ENCODE measurements at regions not wholly inside any gene's neighbourhood (a gene's known extent, or its start where the extent isn't known, plus 50 kb on each side); places are given as distances from the start of the nearest gene placed in this dataset.

DNA sequence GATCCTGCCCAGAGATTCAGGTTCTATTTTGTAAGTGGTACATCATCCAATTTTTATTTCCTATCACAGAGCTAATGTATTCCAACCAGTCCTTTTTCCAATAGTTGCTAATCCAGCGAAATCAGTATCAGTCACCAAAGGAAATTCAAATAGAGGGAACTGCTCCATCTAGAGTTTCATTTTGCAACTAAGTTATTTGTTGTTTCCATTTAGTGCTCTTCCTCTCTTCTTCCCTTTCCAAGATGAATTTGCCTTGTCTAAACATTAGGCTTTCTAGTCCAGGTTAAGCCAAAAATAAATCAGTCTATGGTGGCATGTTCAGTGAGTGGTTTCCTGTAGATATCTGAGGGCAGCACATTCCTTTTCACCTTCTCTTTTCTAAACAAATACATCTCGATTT is 79.8 kb upstream of the SPATA31D4 start:
- Histone ChIP-seq H3K4me3 (ENCODE audit: low read depth in 2 of 2, low read length in 1 of 2) (no peak overlapping the region), H3K79me2 (ENCODE audit: insufficient read depth) (no peaks in the 10 kb centered on the region), H3K27ac (ENCODE audit: low read depth in 2 of 2, low read length in 1 of 2) (no peak overlapping the region), H3F3A (replicated peaks; ENCODE audit: insufficient read depth) (no peaks in the 10 kb centered on the region), H3K27me3 (ENCODE audit: insufficient read depth) (no peaks in the 10 kb centered on the region), H3K4me2 (no peak overlapping the region), H4K20me1 (ENCODE audit: insufficient read depth) (no peaks in the 10 kb centered on the region), H3K36me3 (replicated peaks in 1 of 2; ENCODE audit: control insufficient read depth in 1 of 2, insufficient read depth in 2 of 2, low read length in 1 of 2) (no peaks in the 10 kb centered on the region), H3K9me2 (no peaks in the 10 kb centered on the region), H2AFZ (ENCODE audit: low read depth) (0 out of 2 replicates have a peak overlapping the region, but pooled peaks have one; percentile 33), H3K9me3 (no peaks in the 10 kb centered on the region), H3K9ac (no peak overlapping the region), H3K4me1 (ENCODE audit: control insufficient read depth in 1 of 2, insufficient read depth in 2 of 2, low read depth in 1 of 2, low read length in 1 of 2) (0 out of 4 replicates have a peak, but pooled peaks cover 0 to 5% of the 10 kb centered on the region in 2 experiments)
- whole genome bisulfite sequencing (ENCODE audit: low lambda C conversion rate): 82% methylated on average over 2 of the region's 2 CpGs
- ChIA-PET POLR2A (no interaction called here), CTCF (interaction anchor here (0.6 to 2.6 kb wide), 7 partner anchors 9 to 325 kb away, joined by 3 to 10 read pairs (median 3); partner anchors contain the start of gene TLE1)
- no peak for DNase-seq
- TF ChIP-seq SIN3A (IDR thresholded peaks at IDR 0.05; ENCODE audit: borderline replicate concordance, low read depth, low read length) (no peak), RAD21 (IDR thresholded peaks at IDR 0.05; ENCODE audit: low read length) (peak; percentile 53), GATA2 (CRISPR knock-in tag; IDR thresholded peaks at IDR 0.05) (no peak), MEF2A (IDR thresholded peaks at IDR 0.05; ENCODE audit: borderline replicate concordance, low read depth) (no peak), FOXM1 (IDR thresholded peaks at IDR 0.05; ENCODE audit: low read depth) (no peak), FOXJ3 (CRISPR knock-in tag; IDR thresholded peaks at IDR 0.05) (no peak), SMC3 (IDR thresholded peaks at IDR 0.05; ENCODE audit: low read depth, low read length) (peak; percentile 23), TCF12 (IDR thresholded peaks at IDR 0.05) (no peak), NFIC (IDR thresholded peaks at IDR 0.05; ENCODE audit: borderline replicate concordance) (no peak), GABPA (IDR thresholded peaks at IDR 0.05; ENCODE audit: low read depth) (no peak)
- TF ChIP-seq, protein P1, sequence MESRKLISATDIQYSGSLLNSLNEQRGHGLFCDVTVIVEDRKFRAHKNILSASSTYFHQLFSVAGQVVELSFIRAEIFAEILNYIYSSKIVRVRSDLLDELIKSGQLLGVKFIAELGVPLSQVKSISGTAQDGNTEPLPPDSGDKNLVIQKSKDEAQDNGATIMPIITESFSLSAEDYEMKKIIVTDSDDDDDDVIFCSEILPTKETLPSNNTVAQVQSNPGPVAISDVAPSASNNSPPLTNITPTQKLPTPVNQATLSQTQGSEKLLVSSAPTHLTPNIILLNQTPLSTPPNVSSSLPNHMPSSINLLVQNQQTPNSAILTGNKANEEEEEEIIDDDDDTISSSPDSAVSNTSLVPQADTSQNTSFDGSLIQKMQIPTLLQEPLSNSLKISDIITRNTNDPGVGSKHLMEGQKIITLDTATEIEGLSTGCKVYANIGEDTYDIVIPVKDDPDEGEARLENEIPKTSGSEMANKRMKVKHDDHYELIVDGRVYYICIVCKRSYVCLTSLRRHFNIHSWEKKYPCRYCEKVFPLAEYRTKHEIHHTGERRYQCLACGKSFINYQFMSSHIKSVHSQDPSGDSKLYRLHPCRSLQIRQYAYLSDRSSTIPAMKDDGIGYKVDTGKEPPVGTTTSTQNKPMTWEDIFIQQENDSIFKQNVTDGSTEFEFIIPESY (IDR thresholded peaks at IDR 0.05; ENCODE audit: borderline replicate concordance, low read depth): no peak
- TF ChIP-seq, protein P2, sequence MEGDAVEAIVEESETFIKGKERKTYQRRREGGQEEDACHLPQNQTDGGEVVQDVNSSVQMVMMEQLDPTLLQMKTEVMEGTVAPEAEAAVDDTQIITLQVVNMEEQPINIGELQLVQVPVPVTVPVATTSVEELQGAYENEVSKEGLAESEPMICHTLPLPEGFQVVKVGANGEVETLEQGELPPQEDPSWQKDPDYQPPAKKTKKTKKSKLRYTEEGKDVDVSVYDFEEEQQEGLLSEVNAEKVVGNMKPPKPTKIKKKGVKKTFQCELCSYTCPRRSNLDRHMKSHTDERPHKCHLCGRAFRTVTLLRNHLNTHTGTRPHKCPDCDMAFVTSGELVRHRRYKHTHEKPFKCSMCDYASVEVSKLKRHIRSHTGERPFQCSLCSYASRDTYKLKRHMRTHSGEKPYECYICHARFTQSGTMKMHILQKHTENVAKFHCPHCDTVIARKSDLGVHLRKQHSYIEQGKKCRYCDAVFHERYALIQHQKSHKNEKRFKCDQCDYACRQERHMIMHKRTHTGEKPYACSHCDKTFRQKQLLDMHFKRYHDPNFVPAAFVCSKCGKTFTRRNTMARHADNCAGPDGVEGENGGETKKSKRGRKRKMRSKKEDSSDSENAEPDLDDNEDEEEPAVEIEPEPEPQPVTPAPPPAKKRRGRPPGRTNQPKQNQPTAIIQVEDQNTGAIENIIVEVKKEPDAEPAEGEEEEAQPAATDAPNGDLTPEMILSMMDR (IDR thresholded peaks at IDR 0.05): peak; percentile 58

DNA sequence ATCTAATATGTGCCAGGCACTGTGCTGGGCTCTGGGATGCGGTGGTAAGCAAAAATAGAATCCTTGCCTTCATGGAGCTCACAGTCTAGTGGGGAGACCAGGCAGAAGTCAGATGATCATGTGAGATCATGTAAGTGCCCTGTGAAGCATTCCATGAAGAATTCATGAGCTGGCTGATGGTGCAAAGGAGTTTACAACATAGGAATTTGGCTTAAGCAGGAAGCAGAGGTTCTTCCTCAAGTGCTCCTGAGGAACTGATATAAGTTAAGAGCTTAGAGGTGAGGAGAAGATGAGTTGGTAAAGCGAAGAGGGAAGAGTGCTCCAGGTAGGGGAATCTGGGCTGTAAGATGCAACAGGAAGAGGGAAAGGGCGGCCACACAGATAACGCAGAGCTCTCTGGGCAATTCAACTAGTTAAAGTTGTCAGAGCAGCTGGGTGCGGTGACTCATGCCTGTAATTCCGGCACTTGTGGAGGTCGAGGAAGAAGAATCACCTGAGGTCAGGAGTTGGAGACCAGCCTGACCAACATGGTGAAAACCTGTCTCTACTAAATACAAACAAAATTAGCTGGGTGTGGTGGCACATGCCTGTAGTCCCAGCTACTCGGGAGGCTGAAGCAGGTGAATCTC is 78.5 kb upstream of the SPATA31D4 start:
- CTCF ChIA-PET: no interaction called here
- 66% methylated on average over 8 of the region's 8 CpGs for WGBS (ENCODE audit: low lambda C conversion rate)
- H3K9ac ChIP-seq: no peak overlapping the region

More for the DNA sequence above, 78.5 kb upstream of the SPATA31D4 start:
- TF ChIP-seq TEAD4 (IDR thresholded peaks at IDR 0.05; ENCODE audit: borderline replicate concordance, insufficient read depth) (no peak), GABPA (IDR thresholded peaks at IDR 0.05; ENCODE audit: low read depth) (no peak), TCF12 (IDR thresholded peaks at IDR 0.05) (no peak), FOSL2 (IDR thresholded peaks at IDR 0.05; ENCODE audit: borderline replicate concordance, low read depth) (no peak), JUND (IDR thresholded peaks at IDR 0.05) (no peak), YY1 (IDR thresholded peaks at IDR 0.05; ENCODE audit: low read depth) (no peak), SMC3 (IDR thresholded peaks at IDR 0.05; ENCODE audit: low read depth, low read length) (no peak), NFIC (IDR thresholded peaks at IDR 0.05; ENCODE audit: borderline replicate concordance) (no peak), ELF1 (IDR thresholded peaks at IDR 0.05) (no peak), RAD21 (IDR thresholded peaks at IDR 0.05; ENCODE audit: low read length) (no peak), SIN3A (IDR thresholded peaks at IDR 0.05; ENCODE audit: borderline replicate concordance, low read depth, low read length) (no peak), CHD2 (IDR thresholded peaks at IDR 0.05; ENCODE audit: low read length, partially characterized antibody) (no peak), NRF1 (IDR thresholded peaks at IDR 0.05; ENCODE audit: low read depth, low read length) (no peak), MXI1 (IDR thresholded peaks at IDR 0.05; ENCODE audit: low read depth, low read length) (no peak), RCOR1 (IDR thresholded peaks at IDR 0.05; ENCODE audit: low read length) (no peak), TAF1 (IDR thresholded peaks at IDR 0.05; ENCODE audit: borderline replicate concordance, low read depth, low read length) (no peak), RXRA (IDR thresholded peaks at IDR 0.05; ENCODE audit: borderline replicate concordance, low read depth) (no peak), MEF2A (IDR thresholded peaks at IDR 0.05; ENCODE audit: borderline replicate concordance, low read depth) (no peak)
- TF ChIP-seq, protein P3, sequence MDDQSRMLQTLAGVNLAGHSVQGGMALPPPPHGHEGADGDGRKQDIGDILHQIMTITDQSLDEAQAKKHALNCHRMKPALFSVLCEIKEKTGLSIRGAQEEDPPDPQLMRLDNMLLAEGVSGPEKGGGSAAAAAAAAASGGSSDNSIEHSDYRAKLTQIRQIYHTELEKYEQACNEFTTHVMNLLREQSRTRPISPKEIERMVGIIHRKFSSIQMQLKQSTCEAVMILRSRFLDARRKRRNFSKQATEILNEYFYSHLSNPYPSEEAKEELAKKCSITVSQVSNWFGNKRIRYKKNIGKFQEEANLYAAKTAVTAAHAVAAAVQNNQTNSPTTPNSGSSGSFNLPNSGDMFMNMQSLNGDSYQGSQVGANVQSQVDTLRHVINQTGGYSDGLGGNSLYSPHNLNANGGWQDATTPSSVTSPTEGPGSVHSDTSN (IDR thresholded peaks at IDR 0.05): no peak
- H4K20me1 ChIP-seq (ENCODE audit: insufficient read depth): no peaks in the 10 kb centered on the region
- no peaks in the 10 kb centered on the region for H3K36me3 ChIP-seq (replicated peaks in 1 of 2; ENCODE audit: control insufficient read depth in 1 of 2, insufficient read depth in 2 of 2, low read length in 1 of 2)
- no peaks in the 10 kb centered on the region for H3K9me3 ChIP-seq
- POLR2A ChIA-PET: no interaction called here
- no peak overlapping the region for H3K27ac ChIP-seq (ENCODE audit: low read depth in 2 of 2, low read length in 1 of 2)
- H3K4me3 ChIP-seq (ENCODE audit: low read depth in 2 of 2, low read length in 1 of 2): no peak overlapping the region
- no peak overlapping the region for H3K4me2 ChIP-seq
- no peaks in the 10 kb centered on the region for H3K79me2 ChIP-seq (ENCODE audit: insufficient read depth)
- no peaks in the 10 kb centered on the region for H3F3A ChIP-seq (replicated peaks; ENCODE audit: insufficient read depth)
- H3K9me2 ChIP-seq: no peaks in the 10 kb centered on the region
- H2AFZ ChIP-seq (ENCODE audit: low read depth): no peak overlapping the region
- no peak for DNase-seq
- H3K27me3 ChIP-seq (ENCODE audit: insufficient read depth): no peaks in the 10 kb centered on the region
- 0 out of 4 replicates have a peak, but pooled peaks cover 0 to 5% of the 10 kb centered on the region in 2 experiments for H3K4me1 ChIP-seq (ENCODE audit: control insufficient read depth in 1 of 2, insufficient read depth in 2 of 2, low read depth in 1 of 2, low read length in 1 of 2)
